NCI-H2029 (cell line): ENCODE measurements at regions not wholly inside any gene's neighbourhood (a gene's known extent, or its start where the extent isn't known, plus 50 kb on each side); places are given as distances from the start of the nearest gene placed in this dataset.
A peak's percentile ranks its signal among the peaks of the same experiment; 100 is the strongest.
"Not testable (repeated sequence)": the region's sequence is repeated elsewhere in the genome, so short reads cannot be mapped to it uniquely, and the experiment has no call there.

ENCODE experiments used
- DNase-seq: peaks from one replicate; lab custom pipeline; 2025; lab: John Stamatoyannopoulos, UW

DNA sequence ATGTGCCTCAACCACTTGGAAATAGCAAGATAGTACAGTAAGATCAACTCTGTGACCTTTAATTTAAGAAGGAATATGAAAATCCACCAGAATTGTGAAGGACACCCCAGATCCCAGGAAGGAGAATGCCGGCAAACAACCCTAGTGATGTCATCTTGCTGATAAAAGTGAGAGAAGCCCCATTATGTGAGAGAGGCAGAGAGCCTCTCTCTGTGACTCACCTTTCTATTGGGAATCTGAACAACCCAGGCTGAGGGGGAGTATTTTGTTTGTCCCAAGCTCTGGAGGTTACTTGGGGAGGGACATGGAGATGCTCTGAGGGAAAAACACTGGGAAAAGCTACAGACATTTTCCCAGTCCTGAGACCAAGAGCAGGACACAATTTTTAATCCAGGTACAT lies 188.3 kb upstream of the FERMT1 start:
- DNase-seq, result no peak

DNA sequence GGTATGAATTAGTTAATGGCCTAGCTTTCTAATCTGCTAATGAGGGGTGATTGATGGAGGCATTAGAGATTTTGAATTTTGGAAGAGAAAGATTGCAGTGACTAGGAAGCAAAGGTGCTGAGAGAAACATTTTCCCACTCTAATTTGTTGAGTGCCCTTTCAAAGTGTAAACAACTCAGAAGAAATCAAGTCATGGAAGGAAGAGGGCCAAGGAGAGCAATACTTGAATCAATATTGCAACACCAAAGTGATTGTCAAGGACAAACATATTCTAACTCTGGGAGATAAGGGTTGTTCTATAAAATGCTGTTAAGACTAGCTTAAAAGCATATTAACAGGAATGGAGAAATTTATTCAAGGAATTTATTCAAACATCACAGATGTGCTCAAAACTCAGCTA lies 182.7 kb upstream of the FERMT1 start:
- DNase-seq, result no peak

DNA sequence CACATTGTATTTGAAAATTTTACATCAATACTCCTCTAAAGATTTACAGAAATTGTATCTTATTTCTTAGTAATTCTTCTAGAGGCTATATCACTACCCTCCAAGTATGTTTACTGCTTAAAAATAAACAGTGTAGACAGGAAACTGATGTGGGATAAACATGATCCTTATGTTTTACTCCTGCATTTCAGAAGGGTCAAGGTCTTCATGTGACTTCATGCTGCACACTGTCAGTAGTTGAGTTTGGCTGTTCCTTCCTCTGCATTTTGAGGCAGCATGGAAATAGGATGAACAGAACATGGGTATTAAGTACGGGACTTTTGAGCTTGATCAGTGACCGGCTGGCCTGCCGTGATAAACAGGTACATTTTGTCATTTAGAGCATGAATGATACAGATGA lies 179.2 kb upstream of the FERMT1 start:
- DNase-seq, result no peak

DNA sequence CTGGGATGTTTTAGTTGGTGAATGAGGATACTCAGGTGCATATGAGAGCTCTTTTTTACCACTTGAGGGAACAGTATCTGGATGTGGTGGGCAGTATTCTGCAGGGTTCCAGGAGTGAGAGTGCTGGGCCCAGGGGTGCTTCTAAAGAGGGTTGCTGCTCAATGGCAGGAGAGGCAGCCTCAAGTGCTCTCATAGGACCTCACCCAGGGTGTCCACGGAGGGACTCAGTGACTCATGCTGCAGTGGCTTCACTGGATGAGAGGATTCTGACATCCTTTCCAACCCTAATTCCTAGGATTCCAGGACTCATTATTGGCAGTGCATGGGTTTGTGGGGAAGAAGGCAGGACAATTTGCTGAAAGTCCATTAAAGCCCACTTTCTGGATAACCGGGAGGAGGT lies 176.6 kb upstream of the FERMT1 start:
- DNase-seq, result no peak

DNA sequence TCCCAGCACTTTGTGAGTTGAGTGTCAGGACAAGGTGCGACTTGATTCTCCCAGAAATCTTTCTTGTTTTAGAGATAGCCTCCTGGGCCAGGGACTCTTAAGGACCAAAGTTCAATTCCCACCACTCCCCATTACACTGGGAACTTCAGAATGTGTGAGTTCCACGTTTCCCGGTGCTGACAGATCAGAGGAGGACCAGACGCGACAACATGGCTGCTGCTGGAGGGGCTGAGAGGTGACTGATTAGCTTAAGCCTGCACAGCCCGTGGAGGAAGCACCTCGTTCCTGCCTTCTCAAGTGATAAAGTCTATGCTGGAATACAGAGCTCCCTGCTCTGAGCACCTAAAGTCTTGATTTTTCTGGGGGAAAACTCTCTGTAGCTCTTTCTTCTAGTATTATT lies 175.2 kb upstream of the FERMT1 start:
- DNase-seq, result no peak

DNA sequence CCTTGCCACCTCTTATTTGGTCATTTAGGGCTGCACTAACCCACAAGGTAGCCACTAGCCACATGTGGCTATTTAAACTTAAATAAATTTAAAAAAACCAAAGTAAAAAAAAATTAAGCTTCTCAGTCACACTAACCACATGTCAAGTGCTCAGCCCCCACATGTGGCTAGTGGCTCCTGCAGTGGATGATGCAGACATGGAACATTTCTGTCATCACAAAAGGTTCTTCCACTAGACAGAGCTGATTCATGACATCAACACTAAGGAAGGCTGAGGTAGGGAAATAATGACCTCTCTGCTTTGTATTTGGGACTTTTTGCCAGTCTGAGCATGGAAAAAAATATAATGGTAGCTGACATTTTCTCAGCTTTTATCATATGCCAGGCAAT lies 173.0 kb upstream of the FERMT1 start:
- no peak for DNase-seq

DNA sequence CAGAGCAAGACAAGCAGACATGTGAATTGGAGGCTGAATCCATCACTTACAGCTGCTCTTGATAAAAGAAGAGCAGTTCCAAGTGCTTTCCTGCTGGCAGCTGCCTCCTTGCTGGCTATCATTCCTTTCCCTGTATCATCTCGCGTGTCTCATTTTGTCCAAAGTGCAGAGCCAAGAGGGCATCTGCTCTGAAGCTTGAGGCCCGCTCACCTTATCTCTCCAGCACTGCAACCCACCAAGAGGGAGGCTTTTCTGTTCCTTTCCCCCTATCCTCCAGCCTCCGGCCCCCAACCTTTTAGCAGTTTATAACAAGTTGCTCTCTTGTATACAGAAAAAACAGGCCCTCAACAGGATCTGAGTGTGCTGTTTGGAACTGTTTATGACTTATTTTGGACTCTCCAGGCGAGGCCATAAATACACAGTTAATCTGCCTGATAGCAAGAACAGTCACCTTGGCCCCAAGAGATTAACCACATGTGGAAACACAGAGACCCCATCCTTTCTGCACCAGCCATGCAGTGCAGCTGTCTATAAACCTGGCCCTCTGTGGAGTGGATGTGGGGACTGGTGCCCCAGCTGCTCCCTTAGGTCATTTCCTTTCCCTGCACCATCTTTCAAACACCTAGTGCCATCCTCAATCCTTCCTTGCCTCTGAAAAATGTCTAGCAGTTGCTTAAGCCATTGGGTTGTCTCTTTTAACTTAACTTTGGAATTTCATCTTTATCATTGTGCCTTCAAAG lies 172.5 kb upstream of the FERMT1 start:
- DNase-seq, result no peak

DNA sequence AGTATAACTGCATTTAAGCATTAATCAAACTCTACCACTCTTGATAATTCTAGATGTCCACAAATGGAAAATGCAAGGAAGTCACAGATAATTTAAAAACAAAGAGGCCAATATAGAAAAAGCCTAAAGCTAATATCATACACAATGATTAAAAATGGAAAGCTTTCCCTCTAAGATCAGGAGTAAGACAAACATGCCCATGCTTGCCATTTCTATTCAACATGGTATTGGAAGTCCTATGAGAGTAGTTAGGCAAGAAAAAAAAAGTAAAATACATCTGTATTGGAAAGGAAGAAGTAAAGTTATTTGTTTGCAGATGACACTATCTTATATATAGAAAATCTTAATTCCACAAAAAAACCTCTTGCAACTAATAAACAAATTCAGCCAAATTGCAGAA lies 164.6 kb upstream of the FERMT1 start:
- no peak for DNase-seq

DNA sequence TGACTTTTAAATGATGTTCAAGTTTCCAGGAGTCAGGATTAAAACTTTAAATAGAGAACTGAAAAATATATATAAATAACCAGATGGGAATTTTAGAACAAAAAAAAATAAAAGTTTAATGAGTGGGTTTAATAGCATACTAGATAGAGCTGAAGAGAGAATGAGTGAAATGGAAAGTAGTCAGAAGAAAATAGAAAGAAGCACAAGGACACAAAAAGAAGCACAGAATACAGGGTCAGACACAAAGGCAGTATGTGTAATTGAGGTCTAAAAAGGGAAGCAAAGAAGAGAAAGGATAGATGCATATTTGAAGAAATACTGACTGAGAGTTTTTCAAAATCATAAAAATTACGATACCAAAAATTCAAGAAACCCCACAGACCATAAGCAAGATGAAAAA lies 159.8 kb upstream of the FERMT1 start:
- DNase-seq, result no peak

DNA sequence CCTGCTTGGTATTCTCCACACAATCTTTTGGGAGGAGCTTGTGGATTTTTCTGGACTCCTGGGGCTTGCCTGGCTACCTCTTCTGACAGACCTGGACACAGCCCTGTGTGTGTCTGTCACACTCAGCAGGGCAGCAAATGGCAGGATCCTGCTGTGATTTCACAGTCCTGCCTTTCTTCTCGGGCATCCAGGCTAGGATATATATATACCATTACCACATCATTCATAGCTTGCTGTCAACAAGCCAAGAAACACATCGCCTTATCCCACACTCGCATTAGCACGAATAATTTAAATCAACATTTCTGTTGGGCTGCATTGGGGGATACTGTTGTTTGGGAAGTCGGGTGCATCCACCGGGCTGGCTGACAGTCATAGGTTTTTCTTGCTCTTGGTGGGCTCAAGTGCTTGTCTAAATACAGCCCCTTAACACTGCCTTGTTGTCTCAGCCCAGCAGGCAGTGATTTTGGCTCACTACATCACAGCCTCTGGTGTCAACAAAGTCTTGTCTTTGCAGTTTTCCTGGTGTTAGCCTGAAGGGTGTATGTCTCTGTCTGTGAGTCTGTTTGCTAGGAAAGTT lies 154.9 kb upstream of the FERMT1 start:
- DNase-seq, result no peak

DNA sequence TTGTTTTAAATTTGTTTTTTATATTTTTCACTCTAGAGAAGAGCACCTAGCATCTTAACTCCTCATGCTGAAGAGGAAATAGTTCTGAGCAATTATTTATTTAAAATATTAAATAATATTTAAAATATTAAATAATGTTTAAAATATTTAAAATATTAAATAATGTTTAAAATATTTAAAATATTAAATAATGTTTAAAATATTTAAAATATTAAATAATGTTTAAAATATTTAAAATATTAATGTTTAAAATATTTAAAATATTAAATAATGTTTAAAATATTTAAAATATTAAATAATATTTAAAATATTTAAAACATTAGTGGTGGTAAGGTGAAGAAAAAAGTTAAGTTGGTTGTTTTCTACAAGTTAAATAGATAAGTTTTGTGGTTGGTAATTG lies 147.6 kb upstream of the FERMT1 start:
- DNase-seq, result not testable (repeated sequence)

DNA sequence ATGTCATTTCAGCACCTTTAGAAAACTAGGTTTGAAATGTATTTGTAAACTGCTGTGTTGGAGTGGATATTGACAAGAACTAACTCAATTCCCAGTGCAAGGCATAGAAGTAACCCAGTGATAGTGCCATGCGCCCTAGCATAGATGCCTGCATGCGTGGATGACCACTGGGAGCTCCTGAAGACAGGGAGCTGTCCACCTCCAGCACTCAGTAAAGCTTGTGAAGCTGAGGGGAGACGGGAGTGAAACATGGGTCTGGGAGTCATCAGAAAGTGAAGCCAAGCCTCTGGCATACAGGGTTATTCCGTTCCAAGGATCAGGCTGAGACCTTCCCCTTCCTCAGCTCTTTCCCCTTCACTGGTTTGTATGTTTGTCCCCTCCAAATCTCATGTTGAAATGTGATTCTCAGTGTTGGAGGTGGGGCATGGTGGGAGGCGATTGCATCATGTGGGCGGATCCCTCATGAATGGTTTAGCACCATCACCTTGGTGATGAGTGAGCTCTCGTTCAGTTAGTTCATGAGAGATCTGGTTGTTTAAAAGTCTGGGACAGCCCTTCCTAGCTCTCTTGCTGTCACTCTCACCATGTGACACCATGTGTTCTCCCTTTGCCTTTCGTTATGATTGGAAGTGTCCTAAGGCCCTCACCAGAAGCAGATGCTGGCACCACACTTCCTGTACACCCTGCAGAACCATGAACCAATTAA lies 146.5 kb upstream of the FERMT1 start:
- DNase-seq, result peak; percentile 42

DNA sequence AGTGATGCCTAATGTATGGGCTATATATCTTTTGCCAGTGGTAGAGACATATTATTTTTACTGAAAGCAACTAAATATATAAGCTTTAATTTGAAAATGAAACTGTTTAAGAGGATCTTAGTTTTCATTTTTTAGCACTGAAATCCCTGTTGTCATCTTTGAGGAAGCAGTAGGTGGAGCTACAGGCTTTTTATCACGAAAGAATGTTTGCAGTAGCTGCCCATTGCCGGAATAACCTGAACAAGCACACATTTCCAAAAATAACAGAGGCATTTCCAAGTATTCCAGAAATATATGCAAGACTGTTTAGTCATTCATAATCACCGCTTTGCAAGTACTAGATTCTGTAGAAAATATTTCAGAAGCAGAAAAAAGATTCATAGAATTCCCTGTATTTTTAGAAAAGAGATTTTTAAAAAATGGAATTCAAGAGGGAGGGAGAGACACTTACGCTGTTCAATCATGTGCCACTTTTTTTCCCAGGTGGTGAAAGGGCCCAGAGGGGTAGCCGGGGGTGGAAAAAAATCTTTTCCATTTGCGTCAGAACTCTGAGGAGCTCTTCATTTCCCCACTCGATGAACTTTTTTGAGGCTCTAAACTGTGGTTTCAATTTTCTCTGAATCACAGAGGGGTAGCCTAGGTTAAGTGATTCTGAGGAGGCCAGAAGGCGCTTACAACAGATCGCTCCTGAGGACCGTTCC lies 142.5 kb upstream of the FERMT1 start:
- peak; percentile 51 for DNase-seq

DNA sequence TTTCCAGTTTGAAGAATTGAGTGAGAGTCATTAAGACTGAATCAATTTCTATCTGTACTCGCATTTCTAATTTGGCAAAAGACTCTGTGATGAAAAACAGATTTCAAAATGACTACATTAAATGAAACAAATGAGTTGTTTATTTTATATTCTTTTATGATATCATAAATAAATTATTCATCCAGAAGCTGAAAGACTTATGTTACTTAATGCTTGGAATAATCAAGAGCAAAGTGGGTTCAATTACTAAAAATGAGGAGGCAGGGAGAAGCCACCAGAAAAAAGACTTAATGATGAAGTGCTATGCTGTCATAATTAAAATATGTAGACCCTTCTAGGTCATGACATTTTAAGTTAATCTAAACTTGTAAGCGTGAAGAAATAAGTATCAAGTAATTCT lies 130.6 kb upstream of the FERMT1 start:
- no peak for DNase-seq

DNA sequence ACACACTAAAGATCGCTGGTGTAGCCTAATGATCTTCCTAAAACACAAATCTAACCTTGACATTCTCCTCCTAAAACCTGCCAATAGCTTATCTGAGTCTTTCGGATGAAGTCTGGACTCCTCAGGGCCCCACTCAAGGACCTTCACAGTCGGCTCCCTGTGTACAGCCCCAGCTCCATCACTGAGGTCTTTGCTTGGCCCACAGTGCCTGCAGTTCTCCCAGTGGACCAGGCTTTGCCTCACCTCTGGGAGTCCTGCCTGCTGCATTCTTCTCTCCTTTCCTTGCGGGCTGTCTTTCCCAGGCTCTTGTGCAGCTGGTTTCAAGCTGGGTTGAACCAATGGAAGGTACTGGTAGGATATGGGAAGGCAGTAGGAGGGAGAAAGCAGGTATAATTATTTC lies 122.6 kb upstream of the FERMT1 start:
- no peak for DNase-seq

DNA sequence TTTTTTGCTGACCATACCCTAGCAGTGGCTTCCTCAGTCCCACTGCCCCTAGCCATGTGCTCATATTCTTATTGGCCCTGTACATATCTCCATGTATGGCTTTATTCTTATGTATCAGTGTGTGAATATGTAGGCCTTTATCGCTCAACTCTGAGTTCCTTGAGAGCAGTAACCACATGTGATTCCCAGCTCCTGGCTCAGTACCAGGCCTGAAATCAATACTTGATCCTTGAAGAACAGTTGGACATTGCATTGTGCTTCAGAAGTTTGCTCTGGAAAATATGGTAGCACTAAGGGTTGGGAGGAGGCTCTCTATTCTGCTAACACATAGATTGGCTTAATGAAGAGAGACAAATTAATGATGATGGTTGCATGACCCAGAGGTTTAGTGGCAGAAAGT lies 118.8 kb upstream of the FERMT1 start:
- no peak for DNase-seq

DNA sequence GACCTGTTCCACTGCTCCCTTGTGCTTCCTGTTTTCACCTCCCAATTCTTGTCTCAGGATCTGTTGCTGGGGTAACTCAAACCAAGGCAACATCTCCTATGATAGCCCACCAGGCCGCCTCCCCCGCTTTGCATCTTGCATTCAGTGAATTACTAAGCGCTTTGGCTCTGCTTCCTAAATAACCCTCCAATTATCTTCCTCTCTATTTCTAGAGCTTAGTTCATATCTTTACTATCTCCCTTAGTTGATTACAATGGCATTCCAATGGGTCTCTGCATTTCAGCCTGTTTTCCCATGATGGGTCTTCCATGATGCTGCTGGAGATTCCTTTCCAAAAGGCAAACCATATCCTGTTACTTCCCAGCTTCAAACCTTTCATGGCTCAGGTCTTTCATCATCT lies 117.2 kb upstream of the FERMT1 start:
- no peak for DNase-seq

DNA sequence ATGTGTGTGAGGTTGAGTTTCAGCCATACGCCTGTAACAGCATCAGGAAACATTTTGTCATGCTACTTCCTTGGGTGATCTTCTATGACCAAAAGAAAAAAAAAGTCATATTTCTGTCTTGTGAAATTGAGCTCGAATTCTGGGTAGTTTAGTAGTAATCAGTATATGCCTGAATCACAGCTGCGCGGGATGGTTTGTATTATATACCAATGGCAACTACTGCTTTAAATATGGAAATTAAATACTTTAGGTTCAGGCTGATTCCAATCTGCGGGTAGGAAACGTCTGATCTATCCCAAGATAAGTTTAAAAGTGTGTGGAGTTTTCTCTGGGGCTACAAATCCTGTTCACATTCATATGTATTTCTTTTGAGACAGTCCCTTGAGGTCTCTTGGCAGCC lies 115.6 kb upstream of the FERMT1 start:
- DNase-seq, result no peak

DNA sequence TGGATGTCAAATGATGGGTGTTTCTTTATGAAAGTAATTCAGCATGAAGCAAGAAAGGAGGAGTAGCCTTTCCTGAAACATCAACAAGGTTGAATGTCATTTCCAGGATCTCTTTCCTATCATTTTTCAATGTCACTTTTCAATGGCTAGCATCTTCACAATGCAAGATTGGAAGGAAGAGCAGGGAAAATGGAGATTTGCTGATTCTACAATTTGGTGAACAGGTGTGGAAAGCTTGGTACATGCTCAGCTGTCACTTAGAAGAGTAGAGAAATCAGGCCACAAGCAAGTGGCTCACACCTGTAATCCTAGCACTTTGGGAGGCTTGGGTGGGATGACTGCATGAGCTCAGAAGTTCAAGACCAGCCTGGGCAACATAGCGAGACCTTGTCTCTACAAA lies 112.7 kb upstream of the FERMT1 start:
- no peak for DNase-seq

DNA sequence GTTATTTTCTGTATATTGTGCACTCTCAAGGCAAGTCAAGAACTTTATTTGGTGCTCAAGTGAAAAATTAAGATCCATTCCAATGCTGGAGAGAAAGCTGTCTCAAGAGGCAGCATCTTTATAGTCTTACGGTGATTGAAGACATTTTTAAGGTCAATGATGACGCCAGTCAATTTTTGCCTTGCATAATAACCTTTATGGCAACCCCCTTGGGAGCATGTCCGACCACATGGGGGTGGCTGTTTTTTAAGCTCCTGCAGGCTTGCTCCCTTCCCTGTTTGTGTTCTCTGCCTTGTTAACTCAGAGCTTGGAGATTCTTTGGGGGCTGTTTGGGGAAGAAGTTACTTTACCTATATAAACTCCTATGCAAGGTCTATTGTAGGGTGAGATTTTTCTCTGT lies 109.6 kb upstream of the FERMT1 start:
- DNase-seq, result no peak

DNA sequence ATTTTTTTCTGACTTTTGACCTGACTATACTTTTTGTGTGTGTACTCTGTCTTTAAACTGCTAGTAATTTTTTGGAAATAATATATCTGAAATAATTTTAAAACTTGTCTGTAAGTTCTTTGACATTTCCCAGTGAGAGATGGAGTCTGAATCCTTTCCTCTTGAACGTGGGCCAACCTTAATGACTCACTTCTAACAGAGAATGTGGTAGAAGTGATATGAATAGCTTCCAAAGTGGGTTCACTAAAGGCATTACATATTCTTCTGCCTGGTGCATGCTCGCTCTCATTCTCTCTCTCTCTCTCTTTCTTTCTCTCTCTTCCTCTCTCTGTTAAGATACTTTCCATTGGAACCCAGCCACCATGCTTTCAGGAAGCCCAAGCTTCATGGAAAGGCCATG lies 108.7 kb upstream of the FERMT1 start:
- no peak for DNase-seq

DNA sequence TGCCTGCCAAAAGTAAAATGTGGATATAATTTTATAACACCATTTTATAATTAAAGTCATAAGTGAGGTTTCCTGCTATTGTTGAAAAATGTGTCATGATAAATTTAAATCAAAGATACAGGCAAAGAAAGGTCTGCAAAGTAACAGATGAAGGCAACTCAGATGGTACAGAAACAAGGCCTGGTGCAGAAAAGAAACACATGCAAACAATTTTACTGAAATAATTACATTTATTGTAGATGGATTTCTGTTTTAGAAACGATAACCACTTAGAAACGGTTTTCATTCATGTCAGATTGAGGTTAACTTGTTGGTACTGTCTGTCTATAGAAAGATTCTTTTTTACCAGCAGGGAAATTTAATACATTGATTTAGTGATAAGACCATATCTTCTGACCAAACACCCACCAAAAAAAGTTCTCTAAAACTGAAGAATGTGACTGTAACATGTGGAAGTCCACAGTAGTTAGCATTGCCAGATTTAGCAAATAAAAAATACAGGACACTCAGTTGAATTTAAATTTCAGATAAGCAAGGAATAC lies 105.5 kb upstream of the FERMT1 start:
- no peak for DNase-seq

DNA sequence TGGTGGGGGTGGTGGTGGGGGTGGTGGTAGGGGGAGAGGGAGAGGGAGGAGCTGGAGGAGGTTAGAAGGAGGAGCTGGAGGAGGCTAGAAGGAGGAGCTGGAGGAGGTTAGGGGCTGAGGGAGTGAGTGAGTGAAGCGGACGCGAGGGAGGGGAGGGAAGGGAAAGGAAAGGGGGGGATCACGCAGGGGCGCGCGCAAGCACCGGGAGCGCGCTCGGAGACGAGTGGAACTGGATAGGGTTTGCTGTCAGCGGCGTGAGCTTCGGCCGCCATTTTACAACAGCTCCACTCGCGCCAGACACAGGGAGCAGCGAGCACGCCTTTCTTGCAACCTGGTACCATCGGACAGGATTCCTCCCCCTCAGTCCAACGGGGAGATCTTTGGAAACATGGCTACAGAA lies 90.5 kb upstream of the FERMT1 start:
- no peak for DNase-seq
